Ovary (tissue), 7 donors: ENCODE measurements at regions not wholly inside any gene's neighbourhood (a gene's known extent, or its start where the extent isn't known, plus 50 kb on each side); places are given as distances from the start of the nearest gene placed in this dataset.

Source experiments
- DNase-seq, 5 donors: peaks; one replicate each; pipeline ENCODE4 v3.0.0-alpha.2; 2019 to 2020
- H3K27ac ChIP-seq, 2 donors: fragments of 200-600 bp; one replicate each; pipeline versions ENCODE4 v1.5.1 to v1.8.0; 2019 to 2022
- H3K27me3 ChIP-seq: fragments of 200-600 bp; one replicate; pipeline ENCODE4 v1.8.0; 2022
- H3K36me3 ChIP-seq: fragments of 200-600 bp; sonication (generic); one replicate; pipeline ENCODE4 v1.5.1; 2019
- H3K4me1 ChIP-seq: one replicate; pipeline ENCODE4 v1.8.1; 2013; ENCODE audit warnings: mild to moderate bottlenecking, moderate library complexity; ENCODE audit not compliant: insufficient read depth
- H3K4me3 ChIP-seq: fragments of 200-600 bp; sonication (generic); one replicate; pipeline ENCODE4 v1.5.1; 2017
- H3K9me3 ChIP-seq, 2 donors: fragments of 200-600 bp in 1 of 2; sonication (generic) in 1 of 2; one replicate each; pipeline versions ENCODE4 v1.5.1 to v1.8.1; 2013 to 2019; ENCODE audit warnings: mild to moderate bottlenecking in 1 of 2, moderate library complexity in 1 of 2
- CTCF ChIP-seq, 3 donors: fragments of 450-650 bp in 2 of 3; fragments of 200-600 bp in 1 of 3; IDR thresholded peaks; one replicate each; pipeline versions ENCODE4 v1.5.1 to v1.8.0; 2016 to 2022; ENCODE audit warnings: antibody characterized with exemption in 3 of 3, mild to moderate bottlenecking in 1 of 3
- EP300 ChIP-seq: sonication (generic); formaldehyde crosslinking; IDR thresholded peaks from one replicate; pipeline ENCODE4 v1.6.1; 2017; ENCODE audit warnings: antibody characterized with exemption
- POLR2A ChIP-seq: fragments of 450-650 bp; IDR thresholded peaks from one replicate; pipeline ENCODE4 v1.6.1; 2017; ENCODE audit warnings: antibody characterized with exemption, mild to moderate bottlenecking, moderate library complexity
- WGBS, 3 donors: extraction: QIAGEN DNeasy Blood & Tissue Kit in 1 of 3; methylation state at CpG; one replicate each; pipeline versions ENCODE4 v1.1.5 to v1.1.7; 2013 to 2017; 5-methylcytosine and 5-hydroxymethylcytosine counted together
- intact Hi-C, 4 donors: fragments of 100-400 bp; cut with DNase I; formaldehyde crosslinking; loops; one replicate each; pipeline versions ENCODE4 v1.11.0 to v1.15.1; 2022 to 2023
- donor health status: DM: no; HTN: no; CAD: no; lungs with moderate emphysema.
- donor health status: DM: no; HTN: no; CAD: no.
- donor health status: Bipolar disorder and iron deficiency.
- donor health status: DM: no; HTN: no; CAD: no.
- donor health status: DM: yes; HTN: yes; CAD: no.

- 32 to 38% (median 33%) methylated on average over 8 of the region's 8 CpGs for WGBS, 3 donors
Observed at GRCh38 chr4:181957088-181957487, 286.1 kb upstream of the TENM3 start.

GRCh38 chr4:181958446-181958845 lies 284.8 kb upstream of the TENM3 start:
- Histone ChIP-seq H3K36me3 (no peaks in the 10 kb centered on the region), H3K9me3 (no peaks in the 10 kb centered on the region), H3K4me3 (no peak overlapping the region), H3K27me3 (no peaks in the 10 kb centered on the region), H3K4me1 (no peaks in the 10 kb centered on the region), H3K27ac (no peak overlapping the region)
- intact Hi-C loops = no loop called here
- WGBS, 3 donors = 56 to 62% (median 57%) methylated on average over 2 of the region's 2 CpGs
- no peak for DNase-seq
- no peak for TF ChIP-seq CTCF (IDR thresholded peaks at IDR 0.05)
- no peak for TF ChIP-seq POLR2A
- no peak for TF ChIP-seq EP300

More at GRCh38 chr4:181957088-181957487, 286.1 kb upstream of the TENM3 start:
- Histone ChIP-seq H3K36me3 (no peaks in the 10 kb centered on the region), H3K27ac (no peak overlapping the region), H3K9me3 (no peaks in the 10 kb centered on the region), H3K4me1 (no peaks in the 10 kb centered on the region), H3K27me3 (no peaks in the 10 kb centered on the region), H3K4me3 (no peak overlapping the region)
- intact Hi-C loops = no loop called here
- no peak for DNase-seq
- TF ChIP-seq CTCF (IDR thresholded peaks at IDR 0.05) (no peak), EP300 (no peak), POLR2A (no peak)

GRCh38 chr4:181959121-181959520 lies 284.1 kb upstream of the TENM3 start:
- WGBS, 3 donors = 70 to 79% (median 78%) methylated on average over 3 of the region's 3 CpGs
- H3K9me3 ChIP-seq = no peaks in the 10 kb centered on the region
- H3K27ac ChIP-seq = no peak overlapping the region
- no peaks in the 10 kb centered on the region for H3K27me3 ChIP-seq
- H3K36me3 ChIP-seq = no peaks in the 10 kb centered on the region
- intact Hi-C loops = no loop called here
- DNase-seq = no peak
- H3K4me1 ChIP-seq = no peaks in the 10 kb centered on the region
- TF ChIP-seq POLR2A (no peak), CTCF (IDR thresholded peaks at IDR 0.05) (no peak), EP300 (no peak)
- H3K4me3 ChIP-seq = no peak overlapping the region

GRCh38 chr4:181960384-181960783 lies 282.8 kb upstream of the TENM3 start:
- Histone ChIP-seq H3K9me3 (no peaks in the 10 kb centered on the region), H3K4me1 (no peaks in the 10 kb centered on the region), H3K36me3 (no peaks in the 10 kb centered on the region), H3K4me3 (no peak overlapping the region), H3K27ac (no peak overlapping the region), H3K27me3 (no peaks in the 10 kb centered on the region)
- intact Hi-C loops = loop anchor here in 1 of 4 donors (5.0 kb wide), 1 partner anchor 1802 kb away; no protein-coding TSS in a partner anchor
- WGBS, 3 donors = 85 to 89% (median 88%) methylated on average over 3 of the region's 3 CpGs
- no peak for TF ChIP-seq CTCF (IDR thresholded peaks at IDR 0.05)
- TF ChIP-seq POLR2A = no peak
- no peak for TF ChIP-seq EP300
- no peak for DNase-seq
